Neural progenitor cell (in vitro differentiated cells): ENCODE measurements at regions not wholly inside any gene's neighbourhood (a gene's known extent, or its start where the extent isn't known, plus 50 kb on each side); places are given as distances from the start of the nearest gene placed in this dataset.

Source experiments
- DNase-seq: peaks from one replicate; pipeline ENCODE4 v3.0.0-alpha.2; 2016; ENCODE audit warnings: low spot score
- H2AFZ ChIP-seq: fragments of 200-600 bp; sonication (generic); replicated peaks from 2 replicates; pipeline ENCODE4 v1.6.1; 2016; ENCODE audit warnings: antibody characterized with exemption
- H3F3A ChIP-seq: fragments of 200-600 bp; sonication (generic); 2 replicates; pipeline ENCODE4 v1.6.1; 2016; ENCODE audit warnings: antibody characterized with exemption, low read depth
- H3K27ac ChIP-seq: fragments of 200-600 bp; sonication (generic); 2 replicates; pipeline ENCODE4 v1.5.1; 2016; ENCODE audit warnings: mild to moderate bottlenecking
- H3K27me3 ChIP-seq: fragments of 200-600 bp; sonication (generic); 2 replicates; pipeline ENCODE4 v1.6.1; 2016; ENCODE audit warnings: mild to moderate bottlenecking, moderate library complexity
- H3K36me3 ChIP-seq: fragments of 200-600 bp; sonication (generic); 2 replicates; pipeline ENCODE4 v1.5.1; 2016
- H3K4me1 ChIP-seq: fragments of 200-600 bp; sonication (generic); 2 replicates; pipeline ENCODE4 v1.6.1; 2016; ENCODE audit warnings: mixed run types
- H3K4me2 ChIP-seq: fragments of 200-600 bp; sonication (generic); 2 replicates; pipeline ENCODE4 v1.6.1; 2016
- H3K4me3 ChIP-seq: fragments of 200-600 bp; sonication (generic); 2 replicates; pipeline ENCODE4 v1.5.1; 2016
- H3K79me2 ChIP-seq: fragments of 200-600 bp; sonication (generic); 2 replicates; pipeline ENCODE4 v1.6.1; 2016; ENCODE audit warnings: low read depth
- H3K9ac ChIP-seq: fragments of 200-600 bp; sonication (generic); 2 replicates; pipeline ENCODE4 v1.6.1; 2016
- H3K9me3 ChIP-seq: fragments of 200-600 bp; sonication (generic); 2 replicates; pipeline ENCODE4 v1.5.1; 2016; ENCODE audit warnings: low read depth
- H4K20me1 ChIP-seq: fragments of 200-600 bp; sonication (generic); 2 replicates; pipeline ENCODE4 v1.6.1; 2016; ENCODE audit warnings: low read depth
- H3K27ac Mint-ChIP-seq: 3 replicates; pipeline ENCODE4 v1.8.0; 2021; ENCODE audit warnings: mixed read lengths
- H3K27me3 Mint-ChIP-seq: 2 replicates; pipeline ENCODE4 v1.8.0; 2022; ENCODE audit warnings: low read depth, mild to moderate bottlenecking, inconsistent platforms, moderate library complexity, mixed read lengths; ENCODE audit not compliant: insufficient read depth
- H3K36me3 Mint-ChIP-seq: 3 replicates; pipeline ENCODE4 v1.8.0; 2021; ENCODE audit warnings: mixed read lengths
- H3K4me1 Mint-ChIP-seq: 3 replicates; pipeline ENCODE4 v1.8.0; 2021; ENCODE audit warnings: mixed read lengths
- H3K4me3 Mint-ChIP-seq: 3 replicates; pipeline ENCODE4 v1.8.0; 2021; ENCODE audit warnings: mild to moderate bottlenecking, moderate library complexity, mixed read lengths
- H3K9me3 Mint-ChIP-seq: 3 replicates; pipeline ENCODE4 v1.8.0; 2020; ENCODE audit warnings: mixed read lengths
- EZH2 ChIP-seq: fragments of 200-600 bp; sonication (generic); IDR thresholded peaks from 2 replicates; pipeline ENCODE4 v1.6.1; 2017; ENCODE audit warnings: antibody characterized with exemption, mild to moderate bottlenecking, moderate library complexity
- EZH2phosphoT487 ChIP-seq: fragments of 200-600 bp; sonication (generic); IDR thresholded peaks from 2 replicates; pipeline ENCODE4 v1.6.1; 2017; ENCODE audit warnings: antibody characterized with exemption
- TF ChIP-seq, protein P1 (sequence below): fragments of 200-600 bp; sonication (generic); IDR thresholded peaks from 2 replicates; pipeline ENCODE4 v1.5.1; 2017; ENCODE audit warnings: antibody characterized with exemption, mild to moderate bottlenecking

DNA sequence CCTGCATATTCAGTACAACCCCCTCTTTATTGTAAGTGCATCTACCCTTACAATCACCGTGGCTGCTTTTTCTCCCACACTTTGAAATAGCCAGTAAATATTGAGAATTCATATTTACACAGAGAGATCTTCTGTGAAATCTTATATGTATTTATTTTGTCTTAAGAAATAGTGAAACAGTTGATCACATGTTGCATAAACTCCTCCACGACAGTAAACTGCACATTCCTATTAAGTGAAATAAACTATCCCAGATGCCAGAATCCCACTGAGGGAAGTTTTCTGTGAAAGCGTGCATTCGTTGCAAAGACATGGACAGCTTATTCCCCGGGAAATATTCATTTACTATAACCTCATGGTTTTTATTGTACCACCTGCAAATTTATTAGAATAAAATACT is 796.0 kb downstream of the ROBO2 start:
- no peak for TF ChIP-seq EZH2
- TF ChIP-seq, protein P1, sequence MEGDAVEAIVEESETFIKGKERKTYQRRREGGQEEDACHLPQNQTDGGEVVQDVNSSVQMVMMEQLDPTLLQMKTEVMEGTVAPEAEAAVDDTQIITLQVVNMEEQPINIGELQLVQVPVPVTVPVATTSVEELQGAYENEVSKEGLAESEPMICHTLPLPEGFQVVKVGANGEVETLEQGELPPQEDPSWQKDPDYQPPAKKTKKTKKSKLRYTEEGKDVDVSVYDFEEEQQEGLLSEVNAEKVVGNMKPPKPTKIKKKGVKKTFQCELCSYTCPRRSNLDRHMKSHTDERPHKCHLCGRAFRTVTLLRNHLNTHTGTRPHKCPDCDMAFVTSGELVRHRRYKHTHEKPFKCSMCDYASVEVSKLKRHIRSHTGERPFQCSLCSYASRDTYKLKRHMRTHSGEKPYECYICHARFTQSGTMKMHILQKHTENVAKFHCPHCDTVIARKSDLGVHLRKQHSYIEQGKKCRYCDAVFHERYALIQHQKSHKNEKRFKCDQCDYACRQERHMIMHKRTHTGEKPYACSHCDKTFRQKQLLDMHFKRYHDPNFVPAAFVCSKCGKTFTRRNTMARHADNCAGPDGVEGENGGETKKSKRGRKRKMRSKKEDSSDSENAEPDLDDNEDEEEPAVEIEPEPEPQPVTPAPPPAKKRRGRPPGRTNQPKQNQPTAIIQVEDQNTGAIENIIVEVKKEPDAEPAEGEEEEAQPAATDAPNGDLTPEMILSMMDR: no peak
- TF ChIP-seq EZH2phosphoT487: no peak
- DNase-seq: no peak
- no peak overlapping the region for H3K4me2 ChIP-seq
- no peaks in the 10 kb centered on the region for H3K9me3 ChIP-seq
- H3F3A ChIP-seq: no peaks in the 10 kb centered on the region
- Mint-ChIP-seq H3K36me3 (peaks cover 2% of the 10 kb centered on the region), H3K4me3 (no peak overlapping the region), H3K4me1 (peaks cover 4% of the 10 kb centered on the region), H3K27ac (no peak overlapping the region), H3K9me3 (peaks cover 9% of the 10 kb centered on the region), H3K27me3 (peaks cover 3% of the 10 kb centered on the region)
- no peaks in the 10 kb centered on the region for H3K36me3 ChIP-seq
- H2AFZ ChIP-seq: no peak overlapping the region
- H3K79me2 ChIP-seq: no peaks in the 10 kb centered on the region
- H3K27ac ChIP-seq: no peak overlapping the region
- H4K20me1 ChIP-seq: no peaks in the 10 kb centered on the region
- H3K9ac ChIP-seq: no peak overlapping the region
- H3K27me3 ChIP-seq: no peaks in the 10 kb centered on the region
- H3K4me1 ChIP-seq: no peaks in the 10 kb centered on the region
- H3K4me3 ChIP-seq: no peak overlapping the region

DNA sequence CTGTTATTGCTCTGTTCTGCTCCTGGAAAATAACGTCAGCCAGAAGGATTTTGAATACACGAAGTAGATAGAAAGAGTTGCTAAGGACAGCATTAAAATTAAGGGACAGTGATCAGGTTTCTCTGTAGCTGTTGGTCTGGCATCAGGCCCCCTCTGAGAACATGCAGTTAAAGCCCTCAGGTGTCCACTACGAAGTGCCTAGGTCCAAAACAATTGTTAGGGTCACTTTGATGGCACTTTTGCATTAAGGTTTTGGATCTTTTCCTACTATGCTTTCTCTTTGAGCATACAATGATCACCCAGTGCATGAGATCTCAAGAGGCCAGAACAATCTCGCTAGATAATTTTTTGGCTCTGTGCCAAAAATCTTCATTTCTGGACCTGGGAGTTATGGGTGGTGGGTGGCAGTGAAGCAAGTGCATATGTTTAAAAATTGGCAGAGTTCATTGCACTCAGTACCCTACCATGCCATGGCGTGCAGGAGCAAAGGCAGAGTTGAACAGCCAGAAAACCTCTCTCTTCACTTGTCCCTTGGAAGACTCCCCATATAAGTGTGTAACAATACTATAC is 797.6 kb downstream of the ROBO2 start:
- H3K4me3 ChIP-seq: no peak overlapping the region
- TF ChIP-seq EZH2phosphoT487 (no peak), EZH2 (no peak)
- TF ChIP-seq, protein P1: no peak
- H3K27ac ChIP-seq: no peak overlapping the region
- no peak overlapping the region for H3K27ac Mint-ChIP-seq
- no peaks in the 10 kb centered on the region for H3K27me3 ChIP-seq
- H3K4me2 ChIP-seq: no peak overlapping the region
- peaks cover 2% of the 10 kb centered on the region for H3K36me3 Mint-ChIP-seq
- no peak for DNase-seq
- no peak overlapping the region for H3K9ac ChIP-seq
- H3K9me3 ChIP-seq: no peaks in the 10 kb centered on the region
- H3K4me1 ChIP-seq: no peaks in the 10 kb centered on the region
- H3K27me3 Mint-ChIP-seq: peaks cover 5% of the 10 kb centered on the region
- no peaks in the 10 kb centered on the region for H3K4me1 Mint-ChIP-seq
- no peaks in the 10 kb centered on the region for H3K36me3 ChIP-seq
- H2AFZ ChIP-seq: no peak overlapping the region
- no peak overlapping the region for H3K4me3 Mint-ChIP-seq
- H3K79me2 ChIP-seq: no peaks in the 10 kb centered on the region
- no peaks in the 10 kb centered on the region for H4K20me1 ChIP-seq
- H3K9me3 Mint-ChIP-seq: peaks cover 24% of the 10 kb centered on the region
- H3F3A ChIP-seq: no peaks in the 10 kb centered on the region

DNA sequence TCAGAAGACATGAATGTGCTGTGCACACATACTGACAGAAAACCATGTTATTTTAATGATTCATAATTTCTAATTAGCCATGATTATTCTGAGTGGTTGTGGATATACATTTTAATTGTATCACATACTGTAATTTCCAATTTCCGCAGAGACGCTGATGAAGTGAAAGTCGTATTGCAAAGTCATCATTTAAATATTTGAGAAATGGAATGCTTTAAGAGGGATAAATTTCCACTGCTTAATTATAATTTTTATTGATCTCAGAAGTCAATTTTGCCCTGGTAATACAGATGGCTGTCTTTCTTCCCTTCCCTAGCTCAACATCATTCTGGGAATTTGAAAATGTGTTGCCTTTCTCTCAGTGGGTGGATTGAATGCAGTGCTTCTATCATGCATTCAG is 819.3 kb downstream of the ROBO2 start:
- Mint-ChIP-seq H3K36me3 (no peaks in the 10 kb centered on the region), H3K27ac (no peak overlapping the region)

More for the DNA sequence above, 819.3 kb downstream of the ROBO2 start:
- Mint-ChIP-seq H3K27me3 (no peaks in the 10 kb centered on the region), H3K4me3 (no peak overlapping the region), H3K9me3 (no peaks in the 10 kb centered on the region), H3K4me1 (peaks cover 12% of the 10 kb centered on the region)
- no peak overlapping the region for H3K4me3 ChIP-seq
- H3K4me1 ChIP-seq: no peaks in the 10 kb centered on the region
- TF ChIP-seq, protein P1: no peak
- TF ChIP-seq EZH2 (no peak), EZH2phosphoT487 (no peak)
- H3K9me3 ChIP-seq: no peaks in the 10 kb centered on the region
- H3K27ac ChIP-seq: no peak overlapping the region
- H4K20me1 ChIP-seq: no peaks in the 10 kb centered on the region
- no peak overlapping the region for H3K9ac ChIP-seq
- no peaks in the 10 kb centered on the region for H3K27me3 ChIP-seq
- H3K79me2 ChIP-seq: no peaks in the 10 kb centered on the region
- H3K36me3 ChIP-seq: no peaks in the 10 kb centered on the region
- no peak overlapping the region for H2AFZ ChIP-seq
- DNase-seq: no peak
- no peak overlapping the region for H3K4me2 ChIP-seq
- no peaks in the 10 kb centered on the region for H3F3A ChIP-seq
